GM23248 (cell line): ENCODE measurements at regions not wholly inside any gene's neighbourhood (a gene's known extent, or its start where the extent isn't known, plus 50 kb on each side); places are given as distances from the start of the nearest gene placed in this dataset.

ENCODE experiments used
- DNase-seq: peaks from one replicate; pipeline ENCODE4 v3.0.0-alpha.2; 2015
- H2AFZ ChIP-seq: fragments of 200-600 bp; sonication (generic); 2 replicates; pipeline ENCODE4 v1.6.1; 2016; ENCODE audit warnings: antibody characterized with exemption
- H3F3A ChIP-seq: fragments of 200-600 bp; sonication (generic); 2 replicates; pipeline ENCODE4 v1.6.1; 2016; ENCODE audit warnings: mild to moderate bottlenecking, antibody characterized with exemption, mixed run types; ENCODE audit not compliant: insufficient read depth
- H3K27ac ChIP-seq: fragments of 200-600 bp; sonication (generic); 2 replicates; pipeline ENCODE4 v1.5.1; 2016; ENCODE audit warnings: mild to moderate bottlenecking
- H3K27me3 ChIP-seq: fragments of 200-600 bp; sonication (generic); replicated peaks from 2 replicates; pipeline ENCODE4 v1.6.1; 2016; ENCODE audit warnings: mild to moderate bottlenecking; ENCODE audit not compliant: insufficient read depth
- H3K36me3 ChIP-seq: fragments of 200-600 bp; sonication (generic); 2 replicates; pipeline ENCODE4 v1.6.1; 2016; ENCODE audit warnings: low read depth, mild to moderate bottlenecking
- H3K4me1 ChIP-seq: fragments of 200-600 bp; sonication (generic); 2 replicates; pipeline ENCODE4 v1.6.1; 2016; ENCODE audit warnings: mild to moderate bottlenecking; ENCODE audit not compliant: insufficient read depth
- H3K4me2 ChIP-seq: fragments of 200-600 bp; sonication (generic); one replicate; pipeline ENCODE4 v1.6.1; 2016; ENCODE audit warnings: mild to moderate bottlenecking; ENCODE audit not compliant: unreplicated experiment
- H3K4me3 ChIP-seq: fragments of 200-600 bp; sonication (generic); 2 replicates; pipeline ENCODE4 v1.5.1; 2016; ENCODE audit warnings: mild to moderate bottlenecking
- H3K79me2 ChIP-seq: fragments of 200-600 bp; sonication (generic); 2 replicates; pipeline ENCODE4 v1.6.1; 2016; ENCODE audit warnings: mild to moderate bottlenecking; ENCODE audit not compliant: insufficient read depth
- H3K9ac ChIP-seq: fragments of 200-600 bp; sonication (generic); 2 replicates; pipeline ENCODE4 v1.6.1; 2016; ENCODE audit warnings: mild to moderate bottlenecking
- H3K9me2 ChIP-seq: fragments of 200-600 bp; sonication (generic); 2 replicates; pipeline ENCODE4 v1.6.1; 2016; ENCODE audit warnings: mixed run types, mild to moderate bottlenecking, moderate library complexity; ENCODE audit not compliant: insufficient read depth
- H3K9me3 ChIP-seq: fragments of 200-600 bp; sonication (generic); one replicate; pipeline ENCODE4 v1.6.1; 2017; ENCODE audit warnings: low read depth
- H4K20me1 ChIP-seq: fragments of 200-600 bp; sonication (generic); 2 replicates; pipeline ENCODE4 v1.6.0; 2016; ENCODE audit not compliant: insufficient read depth
- EZH2 ChIP-seq: fragments of 200-600 bp; sonication (generic); IDR thresholded peaks from 2 replicates; pipeline ENCODE4 v1.6.1; 2018; ENCODE audit warnings: antibody characterized with exemption, mild to moderate bottlenecking; ENCODE audit not compliant: insufficient read depth, poor library complexity, severe bottlenecking
- EZH2phosphoT487 ChIP-seq: fragments of 200-600 bp; sonication (generic); IDR thresholded peaks from 2 replicates; pipeline ENCODE4 v1.6.1; 2018; ENCODE audit warnings: antibody characterized with exemption, moderate library complexity, mild to moderate bottlenecking, low read depth; ENCODE audit not compliant: insufficient read depth
- WGBS, 2 experiments: methylation state at CpG; one replicate each; pipeline ENCODE4 v1.1.6; 2015 to 2017; ENCODE audit warnings: low lambda C conversion rate in 2 of 2, low coverage in 1 of 2; ENCODE audit errors: missing lambda C conversion rate in 2 of 2; 5-methylcytosine and 5-hydroxymethylcytosine counted together
- in situ Hi-C: fragments of 300-500 bp; cut with MboI; formaldehyde crosslinking; loops from 2 replicates; pipeline ENCODE4 v1.15.0; 2020

GRCh38 chr6:103674790-103675189, 1184.9 kb downstream of the HACE1 start:
- H3K9ac ChIP-seq: no peak overlapping the region
- no peaks in the 10 kb centered on the region for H4K20me1 ChIP-seq
- no peaks in the 10 kb centered on the region for H3F3A ChIP-seq
- no peak overlapping the region for H3K4me2 ChIP-seq
- H3K27me3 ChIP-seq: no peaks in the 10 kb centered on the region
- no peaks in the 10 kb centered on the region for H3K9me3 ChIP-seq
- no peaks in the 10 kb centered on the region for H3K4me1 ChIP-seq
- no peak overlapping the region for H3K4me3 ChIP-seq
- no peaks in the 10 kb centered on the region for H3K36me3 ChIP-seq
- no peak overlapping the region for H2AFZ ChIP-seq
- no peak for TF ChIP-seq EZH2phosphoT487
- no peak for TF ChIP-seq EZH2
- H3K27ac ChIP-seq: no peak overlapping the region
- H3K79me2 ChIP-seq: no peaks in the 10 kb centered on the region
- H3K9me2 ChIP-seq: no peaks in the 10 kb centered on the region
- in situ Hi-C loops: no loop called here
- no peak for DNase-seq

GRCh38 chr6:103672169-103672568, 1187.5 kb downstream of the HACE1 start:
- WGBS, 2 experiments: 39 to 63% methylated on average over 1 of the region's 1 CpG
- Histone ChIP-seq H2AFZ (no peak overlapping the region), H3K27me3 (no peaks in the 10 kb centered on the region), H3K9me3 (no peaks in the 10 kb centered on the region), H4K20me1 (no peaks in the 10 kb centered on the region), H3K9ac (no peak overlapping the region), H3F3A (no peaks in the 10 kb centered on the region), H3K4me1 (no peaks in the 10 kb centered on the region), H3K9me2 (no peaks in the 10 kb centered on the region), H3K79me2 (no peaks in the 10 kb centered on the region), H3K27ac (no peak overlapping the region), H3K4me2 (no peak overlapping the region), H3K4me3 (no peak overlapping the region), H3K36me3 (no peaks in the 10 kb centered on the region)
- in situ Hi-C loops: no loop called here
- DNase-seq: no peak
- no peak for TF ChIP-seq EZH2phosphoT487
- no peak for TF ChIP-seq EZH2

GRCh38 chr6:103629613-103630012, 1230.1 kb downstream of the HACE1 start:
- H3K36me3 ChIP-seq: no peaks in the 10 kb centered on the region
- H3K79me2 ChIP-seq: no peaks in the 10 kb centered on the region
- no peak overlapping the region for H3K27ac ChIP-seq
- no peaks in the 10 kb centered on the region for H3K4me1 ChIP-seq
- H3K4me2 ChIP-seq: no peak overlapping the region
- no peaks in the 10 kb centered on the region for H3K9me2 ChIP-seq
- no peaks in the 10 kb centered on the region for H3K27me3 ChIP-seq
- WGBS, 2 experiments: 43 to 53% methylated on average over 1 of the region's 1 CpG
- H3K4me3 ChIP-seq: no peak overlapping the region
- H3K9me3 ChIP-seq: no peaks in the 10 kb centered on the region
- TF ChIP-seq EZH2phosphoT487 (no peak), EZH2 (no peak)
- in situ Hi-C loops: no loop called here
- DNase-seq: no peak
- H2AFZ ChIP-seq: no peak overlapping the region
- H4K20me1 ChIP-seq: no peaks in the 10 kb centered on the region
- H3F3A ChIP-seq: no peaks in the 10 kb centered on the region
- H3K9ac ChIP-seq: no peak overlapping the region

- H3K27me3 ChIP-seq: no peaks in the 10 kb centered on the region
- no peaks in the 10 kb centered on the region for H3F3A ChIP-seq
- H3K9ac ChIP-seq: no peak overlapping the region
- TF ChIP-seq EZH2phosphoT487: no peak
- no peak for TF ChIP-seq EZH2
- H2AFZ ChIP-seq: no peak overlapping the region
- H3K27ac ChIP-seq: no peak overlapping the region
- no peaks in the 10 kb centered on the region for H3K9me2 ChIP-seq
- no peaks in the 10 kb centered on the region for H4K20me1 ChIP-seq
- DNase-seq: no peak
- H3K36me3 ChIP-seq: no peaks in the 10 kb centered on the region
- 22 to 43% methylated on average over 1 of the region's 1 CpG for WGBS, 2 experiments
- no peak overlapping the region for H3K4me3 ChIP-seq
- H3K4me2 ChIP-seq: no peak overlapping the region
- no peaks in the 10 kb centered on the region for H3K9me3 ChIP-seq
- H3K4me1 ChIP-seq: no peaks in the 10 kb centered on the region
- in situ Hi-C loops: no loop called here
- H3K79me2 ChIP-seq: no peaks in the 10 kb centered on the region
Observed at GRCh38 chr6:103617642-103618041, 1242.1 kb downstream of the HACE1 start.

GRCh38 chr6:103587722-103588121, 1272.0 kb downstream of the HACE1 start:
- 35 to 36% methylated on average over 3 of the region's 3 CpGs for WGBS, 2 experiments
- Histone ChIP-seq H3K27ac (no peak overlapping the region), H3K27me3 (no peaks in the 10 kb centered on the region), H3K9me3 (peaks cover 3% of the 10 kb centered on the region), H4K20me1 (no peaks in the 10 kb centered on the region), H3F3A (no peaks in the 10 kb centered on the region), H3K9ac (no peak overlapping the region), H3K4me3 (no peak overlapping the region), H2AFZ (no peak overlapping the region), H3K9me2 (no peaks in the 10 kb centered on the region), H3K4me2 (no peak overlapping the region), H3K79me2 (no peaks in the 10 kb centered on the region), H3K36me3 (no peaks in the 10 kb centered on the region), H3K4me1 (no peaks in the 10 kb centered on the region)
- TF ChIP-seq EZH2phosphoT487 (no peak), EZH2 (no peak)
- no peak for DNase-seq
- in situ Hi-C loops: no loop called here
